H1 (cell line): ENCODE measurements at regions not wholly inside any gene's neighbourhood (a gene's known extent, or its start where the extent isn't known, plus 50 kb on each side); places are given as distances from the start of the nearest gene placed in this dataset.

Source experiments
- ASH2L ChIP-seq: fragments of 200-600, 300-600 bp; sonication (generic); IDR thresholded peaks from one replicate; pipeline ENCODE4 v1.7.1; 2017; ENCODE audit warnings: low read length
- BRCA1 ChIP-seq: IDR thresholded peaks from 2 replicates; pipeline ENCODE4 v1.6.1; 2012; ENCODE audit warnings: low read depth, low read length, improper control_type of control experiment
- NRF1 ChIP-seq: IDR thresholded peaks from 2 replicates; pipeline ENCODE4 v1.6.1; 2011; ENCODE audit warnings: mild to moderate bottlenecking, low read depth, low read length, improper control_type of control experiment
- RXRA ChIP-seq: IDR thresholded peaks from 2 replicates; pipeline ENCODE4 v1.6.1; 2011; ENCODE audit warnings: low read depth, mild to moderate bottlenecking, low read length, moderate library complexity; ENCODE audit not compliant: insufficient read depth
- TF ChIP-seq, protein P1 (sequence below): IDR thresholded peaks from 2 replicates; pipeline ENCODE4 v1.6.1; 2011; ENCODE audit warnings: low read depth, mild to moderate bottlenecking, low read length; ENCODE audit not compliant: insufficient read depth

DNA sequence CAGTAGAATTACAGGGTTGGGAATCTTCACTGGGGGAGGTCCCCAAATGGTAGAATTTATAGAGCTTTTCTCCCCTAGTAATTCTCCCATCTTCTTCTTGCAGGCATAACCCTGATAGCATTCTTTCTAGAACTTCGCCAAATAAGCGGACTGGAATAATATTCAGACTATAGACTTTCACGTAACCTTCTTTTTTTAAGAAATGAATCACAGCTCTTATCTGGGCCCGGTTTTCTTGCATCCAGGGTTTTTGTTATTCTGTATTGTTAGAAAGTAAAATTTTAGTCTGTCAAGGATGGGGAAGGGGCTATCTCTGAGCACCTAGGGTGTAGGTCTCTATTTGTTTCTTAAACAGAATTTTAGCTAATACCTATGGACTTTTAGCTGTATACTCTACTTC, 476.8 kb upstream of the CITED2 start (continued):
- no peak for TF ChIP-seq NRF1
- TF ChIP-seq BRCA1: no peak
- TF ChIP-seq ASH2L: no peak
- no peak for TF ChIP-seq RXRA
- TF ChIP-seq, protein P1, sequence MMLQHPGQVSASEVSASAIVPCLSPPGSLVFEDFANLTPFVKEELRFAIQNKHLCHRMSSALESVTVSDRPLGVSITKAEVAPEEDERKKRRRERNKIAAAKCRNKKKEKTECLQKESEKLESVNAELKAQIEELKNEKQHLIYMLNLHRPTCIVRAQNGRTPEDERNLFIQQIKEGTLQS: no peak
- TF ChIP-seq, all 59 proteins: peak for 0
